ENCODE measurements at regions not wholly inside any gene's neighbourhood (a gene's known extent, or its start where the extent isn't known, plus 50 kb on each side); places are given as distances from the start of the nearest gene placed in this dataset.
"Not testable (repeated sequence)": the region's sequence is repeated elsewhere in the genome, so short reads cannot be mapped to it uniquely, and the experiment has no call there.

GRCh38 chr12:8396225-8397071 lies 59.3 kb upstream of the CLEC6A start:
- Histone ChIP-seq H3K23ac (ENCODE audit: low read depth, low read length, poor library complexity) (peak overlapping the region; percentile 12), H4K8ac (ENCODE audit: low read depth, low read length) (peak overlapping the region; percentile 65), H3K9ac (ENCODE audit: low read depth, low read length, poor library complexity) (peak overlapping the region; percentile 91), H3K18ac (ENCODE audit: low read length) (peak overlapping the region; percentile 71), H3K4me3 (ENCODE audit: low read length in 2 of 2) (peak overlapping the region in 1 of 2 donors; percentile 82), H2AFZ (ENCODE audit: low read length) (peak overlapping the region; percentile 89), H3K4me2 (ENCODE audit: insufficient read depth, low read length, poor library complexity, severe bottlenecking) (peak overlapping the region; percentile 62)
- not testable (repeated sequence) for H3K4me1 ChIP-seq (ENCODE audit: control insufficient read depth in 2 of 2, insufficient read depth in 1 of 2, low read depth in 1 of 2, low read length in 2 of 2); H3K36me3 ChIP-seq (replicated peaks in 1 of 2; ENCODE audit: control insufficient read depth in 2 of 2, insufficient read depth in 2 of 2, low read length in 2 of 2); H3K9me3 ChIP-seq (replicated peaks in 1 of 2; ENCODE audit: control insufficient read depth in 2 of 2, insufficient read depth in 1 of 2, low read depth in 1 of 2, low read length in 2 of 2); H3K27me3 ChIP-seq (ENCODE audit: control insufficient read depth in 3 of 3, insufficient read depth in 3 of 3, low read depth in 1 of 3, low read length in 3 of 3); H2BK5ac ChIP-seq (ENCODE audit: low read length); H4K91ac ChIP-seq (ENCODE audit: low read depth, low read length, poor library complexity); H2BK120ac ChIP-seq (ENCODE audit: low read depth, low read length); H2AK5ac ChIP-seq (ENCODE audit: low read depth, low read length); H2BK12ac ChIP-seq (ENCODE audit: low read length); H2BK15ac ChIP-seq (ENCODE audit: low read length); H3K27ac ChIP-seq (replicated peaks; ENCODE audit: low read length); H3K4ac ChIP-seq (ENCODE audit: low read length); H3K79me1 ChIP-seq (ENCODE audit: low read depth, low read length); H3K14ac ChIP-seq (ENCODE audit: low read length)
- WGBS, 2 donors (ENCODE audit: extremely low coverage in 2 of 2, insufficient read length in 2 of 2, insufficient replicate concordance in 1 of 2) = no CpG with 5 or more reads among the region's 79 CpGs
- DNase-seq (ENCODE audit: low spot score) = peak; percentile 42

GRCh38 chr12:8397378-8397777 lies 58.4 kb upstream of the CLEC6A start:
- not testable (repeated sequence) for H3K9me3 ChIP-seq (replicated peaks in 1 of 2; ENCODE audit: control insufficient read depth in 2 of 2, insufficient read depth in 1 of 2, low read depth in 1 of 2, low read length in 2 of 2); H3K27me3 ChIP-seq (ENCODE audit: control insufficient read depth in 3 of 3, insufficient read depth in 3 of 3, low read depth in 1 of 3, low read length in 3 of 3); H3K27ac ChIP-seq (replicated peaks; ENCODE audit: low read length); H3K36me3 ChIP-seq (replicated peaks in 1 of 2; ENCODE audit: control insufficient read depth in 2 of 2, insufficient read depth in 2 of 2, low read length in 2 of 2); H3K9ac ChIP-seq (ENCODE audit: low read depth, low read length, poor library complexity); DNase-seq (ENCODE audit: low spot score); H4K91ac ChIP-seq (ENCODE audit: low read depth, low read length, poor library complexity); H4K8ac ChIP-seq (ENCODE audit: low read depth, low read length); H2AK5ac ChIP-seq (ENCODE audit: low read depth, low read length); H2BK5ac ChIP-seq (ENCODE audit: low read length); H3K4me3 ChIP-seq (ENCODE audit: low read length in 2 of 2); H3K4me1 ChIP-seq (ENCODE audit: control insufficient read depth in 2 of 2, insufficient read depth in 1 of 2, low read depth in 1 of 2, low read length in 2 of 2); H2BK120ac ChIP-seq (ENCODE audit: low read depth, low read length); H3K23ac ChIP-seq (ENCODE audit: low read depth, low read length, poor library complexity); H3K79me1 ChIP-seq (ENCODE audit: low read depth, low read length); H2AFZ ChIP-seq (ENCODE audit: low read length); H3K4me2 ChIP-seq (ENCODE audit: insufficient read depth, low read length, poor library complexity, severe bottlenecking); H3K14ac ChIP-seq (ENCODE audit: low read length); H3K18ac ChIP-seq (ENCODE audit: low read length); H2BK15ac ChIP-seq (ENCODE audit: low read length); H2BK12ac ChIP-seq (ENCODE audit: low read length); H3K4ac ChIP-seq (ENCODE audit: low read length)
- WGBS, 2 donors (ENCODE audit: extremely low coverage in 2 of 2, insufficient read length in 2 of 2, insufficient replicate concordance in 1 of 2) = no CpG with 5 or more reads among the region's 7 CpGs

GRCh38 chr12:8399496-8400034 lies 56.2 kb upstream of the CLEC6A start:
- not testable (repeated sequence) for DNase-seq (ENCODE audit: low spot score); H3K14ac ChIP-seq (ENCODE audit: low read length); H3K18ac ChIP-seq (ENCODE audit: low read length); H3K36me3 ChIP-seq (replicated peaks in 1 of 2; ENCODE audit: control insufficient read depth in 2 of 2, insufficient read depth in 2 of 2, low read length in 2 of 2); H3K27ac ChIP-seq (replicated peaks; ENCODE audit: low read length); H4K8ac ChIP-seq (ENCODE audit: low read depth, low read length); H2BK5ac ChIP-seq (ENCODE audit: low read length); H3K23ac ChIP-seq (ENCODE audit: low read depth, low read length, poor library complexity); H2AFZ ChIP-seq (ENCODE audit: low read length); H3K27me3 ChIP-seq (ENCODE audit: control insufficient read depth in 3 of 3, insufficient read depth in 3 of 3, low read depth in 1 of 3, low read length in 3 of 3); H3K79me1 ChIP-seq (ENCODE audit: low read depth, low read length); H2BK12ac ChIP-seq (ENCODE audit: low read length); H2BK120ac ChIP-seq (ENCODE audit: low read depth, low read length); H3K4me3 ChIP-seq (ENCODE audit: low read length in 2 of 2); H3K4ac ChIP-seq (ENCODE audit: low read length); H4K91ac ChIP-seq (ENCODE audit: low read depth, low read length, poor library complexity); H3K9ac ChIP-seq (ENCODE audit: low read depth, low read length, poor library complexity); H3K4me1 ChIP-seq (ENCODE audit: control insufficient read depth in 2 of 2, insufficient read depth in 1 of 2, low read depth in 1 of 2, low read length in 2 of 2); H3K4me2 ChIP-seq (ENCODE audit: insufficient read depth, low read length, poor library complexity, severe bottlenecking); H2AK5ac ChIP-seq (ENCODE audit: low read depth, low read length); H2BK15ac ChIP-seq (ENCODE audit: low read length); H3K9me3 ChIP-seq (replicated peaks in 1 of 2; ENCODE audit: control insufficient read depth in 2 of 2, insufficient read depth in 1 of 2, low read depth in 1 of 2, low read length in 2 of 2)
- no CpG with 5 or more reads among the region's 13 CpGs for WGBS, 2 donors (ENCODE audit: extremely low coverage in 2 of 2, insufficient read length in 2 of 2, insufficient replicate concordance in 1 of 2)

GRCh38 chr12:8403834-8404233 lies 51.9 kb upstream of the CLEC6A start:
- not testable (repeated sequence) for H3K4me3 ChIP-seq (ENCODE audit: low read length in 2 of 2); H3K14ac ChIP-seq (ENCODE audit: low read length); H2AFZ ChIP-seq (ENCODE audit: low read length); H3K27me3 ChIP-seq (ENCODE audit: control insufficient read depth in 3 of 3, insufficient read depth in 3 of 3, low read depth in 1 of 3, low read length in 3 of 3); H2AK5ac ChIP-seq (ENCODE audit: low read depth, low read length); H3K18ac ChIP-seq (ENCODE audit: low read length); H3K27ac ChIP-seq (replicated peaks; ENCODE audit: low read length); H3K9me3 ChIP-seq (replicated peaks in 1 of 2; ENCODE audit: control insufficient read depth in 2 of 2, insufficient read depth in 1 of 2, low read depth in 1 of 2, low read length in 2 of 2); H2BK15ac ChIP-seq (ENCODE audit: low read length); H3K79me1 ChIP-seq (ENCODE audit: low read depth, low read length); DNase-seq (ENCODE audit: low spot score); H4K8ac ChIP-seq (ENCODE audit: low read depth, low read length); H3K4ac ChIP-seq (ENCODE audit: low read length); H3K4me2 ChIP-seq (ENCODE audit: insufficient read depth, low read length, poor library complexity, severe bottlenecking); H3K9ac ChIP-seq (ENCODE audit: low read depth, low read length, poor library complexity); H3K4me1 ChIP-seq (ENCODE audit: control insufficient read depth in 2 of 2, insufficient read depth in 1 of 2, low read depth in 1 of 2, low read length in 2 of 2); H2BK12ac ChIP-seq (ENCODE audit: low read length); H2BK120ac ChIP-seq (ENCODE audit: low read depth, low read length); H3K23ac ChIP-seq (ENCODE audit: low read depth, low read length, poor library complexity); H4K91ac ChIP-seq (ENCODE audit: low read depth, low read length, poor library complexity); H3K36me3 ChIP-seq (replicated peaks in 1 of 2; ENCODE audit: control insufficient read depth in 2 of 2, insufficient read depth in 2 of 2, low read length in 2 of 2); H2BK5ac ChIP-seq (ENCODE audit: low read length)
- WGBS, 2 donors (ENCODE audit: extremely low coverage in 2 of 2, insufficient read length in 2 of 2, insufficient replicate concordance in 1 of 2) = no CpG with 5 or more reads among the region's 6 CpGs

Data from neuronal stem cell (in vitro differentiated cells).